A673 (cell line): ENCODE measurements at regions not wholly inside any gene's neighbourhood (a gene's known extent, or its start where the extent isn't known, plus 50 kb on each side); places are given as distances from the start of the nearest gene placed in this dataset.

Source experiments
- BruUV-seq: library from RNA; stranded (reverse); fragments of 400-500 nt; replicated peaks from 2 replicates; lab custom pipeline; 2021; lab: Mats Ljungman, UMichigan
- CTCF ChIA-PET: fragments of 300-600 bp; sonication (Branson Sonifier 250); formaldehyde crosslinking; loops from one replicate; lab custom pipeline; 2022; ENCODE audit warnings: antibody characterized with exemption; lab: Charles Lee
- POLR2A ChIA-PET: fragments of 300-600 bp; sonication (Branson Sonifier 250); formaldehyde crosslinking; loops from one replicate; lab custom pipeline; 2022; ENCODE audit warnings: antibody characterized with exemption; ENCODE audit not compliant: low non-redundant PET; lab: Charles Lee
- DNase-seq: peaks from one replicate; pipeline ENCODE4 v3.0.0-alpha.2; 2015; ENCODE audit warnings: low spot score
- H3K27ac ChIP-seq: fragments of 200-600 bp; sonication (generic); 2 replicates; pipeline ENCODE4 v1.5.1; 2016; ENCODE audit warnings: mixed run types, low read depth, mild to moderate bottlenecking, mixed read lengths, antibody characterized with exemption, low read length; ENCODE audit not compliant: poor library complexity, severe bottlenecking
- H3K27me3 ChIP-seq: fragments of 200-600 bp; sonication (generic); replicated peaks from 2 replicates; pipeline ENCODE4 v1.6.1; 2017; ENCODE audit warnings: mixed run types, low read depth, mild to moderate bottlenecking, mixed read lengths, antibody characterized with exemption, low read length; ENCODE audit not compliant: insufficient read depth, poor library complexity
- H3K36me3 ChIP-seq: fragments of 200-600 bp; sonication (generic); 2 replicates; pipeline ENCODE4 v1.6.1; 2016; ENCODE audit warnings: mixed run types, mild to moderate bottlenecking, mixed read lengths, antibody characterized with exemption, low read length; ENCODE audit not compliant: insufficient read depth, poor library complexity, severe bottlenecking
- H3K4me1 ChIP-seq: fragments of 200-600 bp; sonication (generic); 2 replicates; pipeline ENCODE4 v1.6.1; 2017; ENCODE audit warnings: mixed run types, mild to moderate bottlenecking, mixed read lengths, antibody characterized with exemption, low read length; ENCODE audit not compliant: insufficient read depth, poor library complexity, severe bottlenecking
- H3K4me3 ChIP-seq: fragments of 200-600 bp; sonication (generic); 2 replicates; pipeline ENCODE4 v1.5.1; 2016; ENCODE audit warnings: low read depth, mixed run types, mild to moderate bottlenecking, mixed read lengths, low read length; ENCODE audit not compliant: poor library complexity, severe bottlenecking
- H3K9me3 ChIP-seq: fragments of 200-600 bp; sonication (generic); 2 replicates; pipeline ENCODE4 v1.6.1; 2016; ENCODE audit warnings: mixed run types, low read depth, mild to moderate bottlenecking, mixed read lengths, antibody characterized with exemption, low read length; ENCODE audit not compliant: poor library complexity, severe bottlenecking
- CTCF ChIP-seq: fragments of 300-800, 200-600 bp; sonication (generic); conservative IDR thresholded peaks from 2 replicates; pipeline ENCODE4 v1.5.1; 2017; ENCODE audit warnings: low read depth, mild to moderate bottlenecking, antibody characterized with exemption, low read length, moderate library complexity, mixed read lengths
- EZH2 ChIP-seq: fragments of 200-600 bp; sonication (generic); IDR thresholded peaks from 2 replicates; pipeline ENCODE4 v1.6.1; 2017; ENCODE audit warnings: borderline replicate concordance, low read depth, mild to moderate bottlenecking, mixed read lengths, antibody characterized with exemption, low read length; ENCODE audit not compliant: poor library complexity, severe bottlenecking
- intact Hi-C: fragments of 100-400 bp; cut with micrococcal nuclease; formaldehyde crosslinking; loops from one replicate; pipeline ENCODE4 v1.10.0; 2022; ENCODE audit not compliant: unreplicated experiment

GRCh38 chr18:10122988-10123950 lies 209.5 kb downstream of the VAPA start:
- Histone ChIP-seq H3K4me1 (peaks cover 34% of the 10 kb centered on the region), H3K36me3 (peaks cover 3% of the 10 kb centered on the region), H3K27me3 (no peaks in the 10 kb centered on the region), H3K27ac (peak overlapping the region; percentile 24), H3K9me3 (peaks cover 9% of the 10 kb centered on the region), H3K4me3 (no peak overlapping the region)
- DNase-seq = no peak
- BruUV-seq = no TSS peak
- ChIA-PET CTCF (no interaction called here), POLR2A (interaction anchor here (0.7 kb wide), 1 partner anchor 10 kb away, joined by 3 read pairs; no protein-coding TSS in a partner anchor)
- TF ChIP-seq EZH2 = no peak
- TF ChIP-seq CTCF = no peak
- intact Hi-C loops = no loop called here

DNA sequence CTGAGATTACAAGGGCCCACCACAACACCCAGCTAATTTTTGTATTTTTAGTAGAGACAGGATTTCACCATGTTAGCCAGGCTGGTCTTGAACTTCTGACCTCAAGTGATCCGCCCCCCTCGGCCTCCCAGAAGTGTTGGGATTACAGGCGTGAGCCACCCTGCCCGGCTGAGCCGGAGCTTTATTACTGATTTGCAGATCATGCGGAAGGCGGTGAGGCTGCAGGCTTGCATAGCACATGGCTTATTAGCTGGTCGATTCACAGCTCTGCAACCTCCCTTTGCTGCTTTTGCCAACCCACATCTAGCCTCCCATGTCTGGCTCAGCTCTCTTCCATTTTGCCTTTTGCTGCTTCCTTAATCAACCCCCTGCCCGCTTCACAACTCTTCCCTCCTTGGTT lies 210.3 kb downstream of the VAPA start:
- no peak for DNase-seq
- peaks cover 8% of the 10 kb centered on the region for H3K9me3 ChIP-seq
- POLR2A ChIA-PET = interaction anchor here (0.7 kb wide), 1 partner anchor 9 kb away, joined by 3 read pairs; no protein-coding TSS in a partner anchor
- H3K4me1 ChIP-seq = peaks cover 34% of the 10 kb centered on the region
- no peaks in the 10 kb centered on the region for H3K36me3 ChIP-seq
- intact Hi-C loops = no loop called here
- TF ChIP-seq CTCF (no peak), EZH2 (no peak)
- no peak overlapping the region for H3K4me3 ChIP-seq
- H3K27ac ChIP-seq = no peak overlapping the region
- CTCF ChIA-PET = no interaction called here
- no TSS peak for BruUV-seq
- H3K27me3 ChIP-seq = no peaks in the 10 kb centered on the region

DNA sequence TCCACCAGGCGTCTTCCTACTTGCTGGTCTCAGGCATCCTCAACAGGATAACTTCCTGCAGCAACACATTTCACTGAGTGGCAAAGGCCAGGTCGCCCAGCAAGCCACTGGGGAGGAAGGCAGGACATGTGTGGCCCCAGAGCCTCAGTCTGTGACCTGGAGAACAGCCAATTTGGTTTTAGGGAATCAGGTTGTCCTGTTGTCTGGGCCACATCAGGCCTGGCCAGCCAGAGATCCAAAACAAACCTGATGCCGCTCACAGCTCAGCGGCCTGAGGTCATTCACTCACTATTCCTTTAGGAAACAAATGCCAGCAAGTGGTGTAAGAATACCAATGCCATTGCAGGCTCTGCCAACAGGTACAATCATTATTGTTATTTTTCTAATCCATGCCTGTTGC lies 210.7 kb downstream of the VAPA start:
- TF ChIP-seq CTCF (no peak), EZH2 (no peak)
- no peak overlapping the region for H3K4me3 ChIP-seq
- ChIA-PET POLR2A (no interaction called here), CTCF (no interaction called here)
- H3K27ac ChIP-seq = no peak overlapping the region
- DNase-seq = no peak
- H3K36me3 ChIP-seq = no peaks in the 10 kb centered on the region
- peaks cover 34% of the 10 kb centered on the region for H3K4me1 ChIP-seq
- H3K27me3 ChIP-seq = no peaks in the 10 kb centered on the region
- H3K9me3 ChIP-seq = peaks cover 3% of the 10 kb centered on the region
- intact Hi-C loops = no loop called here
- BruUV-seq = no TSS peak
